Omental fat pad (tissue), 3 donors: ENCODE measurements at regions not wholly inside any gene's neighbourhood (a gene's known extent, or its start where the extent isn't known, plus 50 kb on each side); places are given as distances from the start of the nearest gene placed in this dataset.

ENCODE experiments used
- ATAC-seq: fragments of 150-250 bp; one replicate; pipeline ENCODE4 v1.9.1; 2016; ENCODE audit warnings: mild to moderate bottlenecking, moderate library complexity; ENCODE audit not compliant: low FRiP score
- DNase-seq: peaks from one replicate; pipeline ENCODE4 v3.0.0-alpha.2; 2019; ENCODE audit warnings: low spot score
- CTCF ChIP-seq, 3 donors: fragments of 450-650 bp; IDR thresholded peaks; one replicate each; pipeline ENCODE4 v1.5.1; 2016 to 2017; ENCODE audit warnings: antibody characterized with exemption in 3 of 3, mild to moderate bottlenecking in 3 of 3, moderate library complexity in 2 of 3

- no peak for DNase-seq
Observed at GRCh38 chr2:58574873-58575272, 333.7 kb upstream of the FANCL start.

GRCh38 chr2:58572731-58573130 lies 331.6 kb upstream of the FANCL start:
- no peak for DNase-seq
- no peak for TF ChIP-seq CTCF (IDR thresholded peaks at IDR 0.05)
- ATAC-seq: no peak

More at GRCh38 chr2:58574873-58575272, 333.7 kb upstream of the FANCL start:
- TF ChIP-seq CTCF (IDR thresholded peaks at IDR 0.05): no peak
- no peak for ATAC-seq

- ATAC-seq: no peak
Observed at GRCh38 chr2:58571181-58571852, 330.2 kb upstream of the FANCL start.

GRCh38 chr2:58569475-58570185 lies 328.5 kb upstream of the FANCL start:
- no peak for TF ChIP-seq CTCF (IDR thresholded peaks at IDR 0.05)
- DNase-seq (no peak), ATAC-seq (no peak)

More at GRCh38 chr2:58571181-58571852, 330.2 kb upstream of the FANCL start:
- DNase-seq: no peak
- no peak for TF ChIP-seq CTCF (IDR thresholded peaks at IDR 0.05)

- no peak for TF ChIP-seq CTCF (IDR thresholded peaks at IDR 0.05)
- DNase-seq (no peak), ATAC-seq (no peak)
Observed at GRCh38 chr2:58568901-58569300, 327.8 kb upstream of the FANCL start.

GRCh38 chr2:58562276-58562675 lies 321.2 kb upstream of the FANCL start:
- no peak for TF ChIP-seq CTCF (IDR thresholded peaks at IDR 0.05)
- DNase-seq (no peak), ATAC-seq (no peak)

GRCh38 chr2:58560531-58560930 lies 319.4 kb upstream of the FANCL start:
- no peak for TF ChIP-seq CTCF (IDR thresholded peaks at IDR 0.05)
- no peak for DNase-seq
- ATAC-seq: no peak
